Muscle layer of colon (tissue), 2 donors: ENCODE measurements at regions not wholly inside any gene's neighbourhood (a gene's known extent, or its start where the extent isn't known, plus 50 kb on each side); places are given as distances from the start of the nearest gene placed in this dataset.
"Not testable (repeated sequence)": the region's sequence is repeated elsewhere in the genome, so short reads cannot be mapped to it uniquely, and the experiment has no call there.

ENCODE experiments used
- H3K27ac ChIP-seq: one replicate; pipeline ENCODE4 v1.7.0; 2013; ENCODE audit warnings: low read depth, mild to moderate bottlenecking, low read length, moderate library complexity
- H3K27me3 ChIP-seq, 2 donors: one replicate each; pipeline ENCODE4 v1.7.0; 2013; ENCODE audit warnings: low read length in 2 of 2, mild to moderate bottlenecking in 2 of 2; ENCODE audit not compliant: insufficient read depth in 2 of 2, control insufficient read depth in 1 of 2
- H3K36me3 ChIP-seq: one replicate; pipeline ENCODE4 v1.7.0; 2013; ENCODE audit warnings: mild to moderate bottlenecking, low read length; ENCODE audit not compliant: insufficient read depth
- H3K4me1 ChIP-seq: one replicate; pipeline ENCODE4 v1.7.0; 2013; ENCODE audit warnings: mild to moderate bottlenecking, low read length; ENCODE audit not compliant: insufficient read depth
- H3K4me3 ChIP-seq, 2 donors: one replicate each; pipeline ENCODE4 v1.7.0; 2013; ENCODE audit warnings: low read length in 2 of 2, low read depth in 1 of 2, mild to moderate bottlenecking in 1 of 2, moderate library complexity in 1 of 2
- H3K9ac ChIP-seq: one replicate; pipeline ENCODE4 v1.7.0; 2013; ENCODE audit warnings: low read length
- H3K9me3 ChIP-seq: one replicate; pipeline ENCODE4 v1.7.0; 2013; ENCODE audit warnings: mild to moderate bottlenecking, low read length
- donor health status: abdominal sarcoma.
- donor health status: Adenocarcinoma of cecum.

GRCh38 chr6:113065611-113066010 lies 718.5 kb downstream of the RFPL4B start:
- Histone ChIP-seq H3K36me3 (no peaks in the 10 kb centered on the region), H3K4me1 (no peaks in the 10 kb centered on the region), H3K9ac (no peak overlapping the region), H3K27me3 (no peaks in the 10 kb centered on the region), H3K27ac (no peak overlapping the region), H3K4me3 (no peak overlapping the region), H3K9me3 (no peaks in the 10 kb centered on the region)

- H3K27me3 ChIP-seq, result no peaks in the 10 kb centered on the region
- H3K27ac ChIP-seq, result no peak overlapping the region
- no peak overlapping the region for H3K9ac ChIP-seq
- H3K36me3 ChIP-seq, result no peaks in the 10 kb centered on the region
- H3K4me1 ChIP-seq, result no peaks in the 10 kb centered on the region
- no peak overlapping the region for H3K4me3 ChIP-seq
- H3K9me3 ChIP-seq, result no peaks in the 10 kb centered on the region
These were observed 720.6 kb downstream of the RFPL4B start for GRCh38 chr6:113067612-113068275.

- H3K9me3 ChIP-seq, result no peaks in the 10 kb centered on the region
- H3K27me3 ChIP-seq, result no peaks in the 10 kb centered on the region
- H3K4me3 ChIP-seq, result no peak overlapping the region
- no peak overlapping the region for H3K27ac ChIP-seq
- no peak overlapping the region for H3K9ac ChIP-seq
- H3K36me3 ChIP-seq, result no peaks in the 10 kb centered on the region
- no peaks in the 10 kb centered on the region for H3K4me1 ChIP-seq
These were observed 721.4 kb downstream of the RFPL4B start for GRCh38 chr6:113068570-113068969.

- not testable (repeated sequence) for H3K9ac ChIP-seq, H3K9me3 ChIP-seq, H3K27ac ChIP-seq, H3K27me3 ChIP-seq, H3K4me1 ChIP-seq, H3K36me3 ChIP-seq, H3K4me3 ChIP-seq
These were observed 723.6 kb downstream of the RFPL4B start for GRCh38 chr6:113070681-113071080.

GRCh38 chr6:113073611-113074191 lies 726.6 kb downstream of the RFPL4B start:
- Histone ChIP-seq H3K36me3 (no peaks in the 10 kb centered on the region), H3K4me1 (no peaks in the 10 kb centered on the region), H3K27me3 (no peaks in the 10 kb centered on the region), H3K9me3 (no peaks in the 10 kb centered on the region), H3K4me3 (no peak overlapping the region), H3K9ac (no peak overlapping the region), H3K27ac (no peak overlapping the region)

- Histone ChIP-seq H3K9me3 (no peaks in the 10 kb centered on the region), H3K27me3 (no peaks in the 10 kb centered on the region), H3K36me3 (no peaks in the 10 kb centered on the region), H3K9ac (no peak overlapping the region), H3K4me1 (no peaks in the 10 kb centered on the region), H3K27ac (no peak overlapping the region), H3K4me3 (no peak overlapping the region)
These were observed 729.0 kb downstream of the RFPL4B start for GRCh38 chr6:113076116-113076515.

- Histone ChIP-seq H3K36me3 (no peaks in the 10 kb centered on the region), H3K27me3 (no peaks in the 10 kb centered on the region), H3K27ac (no peak overlapping the region), H3K9me3 (no peaks in the 10 kb centered on the region), H3K4me1 (no peaks in the 10 kb centered on the region), H3K4me3 (no peak overlapping the region), H3K9ac (no peak overlapping the region)
These were observed 729.7 kb downstream of the RFPL4B start for GRCh38 chr6:113076816-113077215.

GRCh38 chr6:113077794-113078193 lies 730.7 kb downstream of the RFPL4B start:
- Histone ChIP-seq H3K27ac (no peak overlapping the region), H3K9ac (no peak overlapping the region), H3K9me3 (no peaks in the 10 kb centered on the region), H3K27me3 (no peaks in the 10 kb centered on the region), H3K4me1 (no peaks in the 10 kb centered on the region), H3K36me3 (no peaks in the 10 kb centered on the region), H3K4me3 (no peak overlapping the region)

GRCh38 chr6:113078791-113079190 lies 731.7 kb downstream of the RFPL4B start:
- no peaks in the 10 kb centered on the region for H3K36me3 ChIP-seq
- no peak overlapping the region for H3K27ac ChIP-seq

GRCh38 chr6:113082745-113083144 lies 735.6 kb downstream of the RFPL4B start:
- no peak overlapping the region for H3K4me3 ChIP-seq
- no peaks in the 10 kb centered on the region for H3K27me3 ChIP-seq
- no peak overlapping the region for H3K27ac ChIP-seq
- H3K9ac ChIP-seq, result no peak overlapping the region
- no peaks in the 10 kb centered on the region for H3K4me1 ChIP-seq
- no peaks in the 10 kb centered on the region for H3K36me3 ChIP-seq
- no peaks in the 10 kb centered on the region for H3K9me3 ChIP-seq

More at GRCh38 chr6:113078791-113079190, 731.7 kb downstream of the RFPL4B start:
- no peak overlapping the region for H3K4me3 ChIP-seq
- no peaks in the 10 kb centered on the region for H3K9me3 ChIP-seq
- H3K4me1 ChIP-seq, result no peaks in the 10 kb centered on the region
- no peaks in the 10 kb centered on the region for H3K27me3 ChIP-seq
- H3K9ac ChIP-seq, result no peak overlapping the region

- H3K9me3 ChIP-seq, result no peaks in the 10 kb centered on the region
- H3K4me1 ChIP-seq, result no peaks in the 10 kb centered on the region
- H3K27me3 ChIP-seq, result no peaks in the 10 kb centered on the region
- H3K36me3 ChIP-seq, result no peaks in the 10 kb centered on the region
- no peak overlapping the region for H3K9ac ChIP-seq
- no peak overlapping the region for H3K27ac ChIP-seq
- no peak overlapping the region for H3K4me3 ChIP-seq
These were observed 736.8 kb downstream of the RFPL4B start for GRCh38 chr6:113083947-113084346.

GRCh38 chr6:113089056-113089455 lies 741.9 kb downstream of the RFPL4B start:
- Histone ChIP-seq H3K27ac (no peak overlapping the region), H3K36me3 (no peaks in the 10 kb centered on the region), H3K9me3 (no peaks in the 10 kb centered on the region), H3K4me1 (no peaks in the 10 kb centered on the region), H3K9ac (no peak overlapping the region), H3K27me3 (no peaks in the 10 kb centered on the region), H3K4me3 (no peak overlapping the region)
